ENCODE measurements at regions not wholly inside any gene's neighbourhood (a gene's known extent, or its start where the extent isn't known, plus 50 kb on each side); places are given as distances from the start of the nearest gene placed in this dataset.

DNA sequence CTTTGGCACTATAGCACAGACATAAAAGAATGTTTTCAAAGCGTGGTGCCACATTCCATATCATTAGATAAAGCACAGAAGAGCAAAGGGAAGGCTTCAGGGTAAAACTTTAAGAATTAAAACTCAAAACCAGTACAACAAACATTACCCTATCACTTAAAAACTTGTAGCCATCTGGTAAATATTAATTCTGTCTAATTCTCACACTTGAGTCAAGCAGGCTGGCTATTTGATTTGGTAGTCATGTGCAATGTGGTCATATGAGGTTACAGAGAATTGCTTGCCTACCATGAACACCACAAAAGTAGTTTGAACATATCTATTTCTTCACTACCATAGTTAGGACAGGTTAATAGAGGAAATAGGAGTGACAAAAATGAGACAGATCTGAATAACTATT, 244.9 kb downstream of the IRS1 start:
- Mint-ChIP-seq H3K36me3 (ENCODE audit: unreplicated experiment) (no peaks in the 10 kb centered on the region), H3K27me3 (ENCODE audit: unreplicated experiment) (no peaks in the 10 kb centered on the region), H3K4me1 (ENCODE audit: unreplicated experiment) (peaks cover 42% of the 10 kb centered on the region), H3K27ac (ENCODE audit: unreplicated experiment) (peak overlapping the region; percentile 46), H3K9me3 (ENCODE audit: unreplicated experiment) (no peaks in the 10 kb centered on the region), H3K4me3 (ENCODE audit: unreplicated experiment) (no peak overlapping the region)
- DNase-seq (ENCODE audit: extremely low spot score, unreplicated experiment), result no peak
- TF ChIP-seq, protein P1, sequence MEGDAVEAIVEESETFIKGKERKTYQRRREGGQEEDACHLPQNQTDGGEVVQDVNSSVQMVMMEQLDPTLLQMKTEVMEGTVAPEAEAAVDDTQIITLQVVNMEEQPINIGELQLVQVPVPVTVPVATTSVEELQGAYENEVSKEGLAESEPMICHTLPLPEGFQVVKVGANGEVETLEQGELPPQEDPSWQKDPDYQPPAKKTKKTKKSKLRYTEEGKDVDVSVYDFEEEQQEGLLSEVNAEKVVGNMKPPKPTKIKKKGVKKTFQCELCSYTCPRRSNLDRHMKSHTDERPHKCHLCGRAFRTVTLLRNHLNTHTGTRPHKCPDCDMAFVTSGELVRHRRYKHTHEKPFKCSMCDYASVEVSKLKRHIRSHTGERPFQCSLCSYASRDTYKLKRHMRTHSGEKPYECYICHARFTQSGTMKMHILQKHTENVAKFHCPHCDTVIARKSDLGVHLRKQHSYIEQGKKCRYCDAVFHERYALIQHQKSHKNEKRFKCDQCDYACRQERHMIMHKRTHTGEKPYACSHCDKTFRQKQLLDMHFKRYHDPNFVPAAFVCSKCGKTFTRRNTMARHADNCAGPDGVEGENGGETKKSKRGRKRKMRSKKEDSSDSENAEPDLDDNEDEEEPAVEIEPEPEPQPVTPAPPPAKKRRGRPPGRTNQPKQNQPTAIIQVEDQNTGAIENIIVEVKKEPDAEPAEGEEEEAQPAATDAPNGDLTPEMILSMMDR (IDR thresholded peaks at IDR 0.05), result no peak

DNA sequence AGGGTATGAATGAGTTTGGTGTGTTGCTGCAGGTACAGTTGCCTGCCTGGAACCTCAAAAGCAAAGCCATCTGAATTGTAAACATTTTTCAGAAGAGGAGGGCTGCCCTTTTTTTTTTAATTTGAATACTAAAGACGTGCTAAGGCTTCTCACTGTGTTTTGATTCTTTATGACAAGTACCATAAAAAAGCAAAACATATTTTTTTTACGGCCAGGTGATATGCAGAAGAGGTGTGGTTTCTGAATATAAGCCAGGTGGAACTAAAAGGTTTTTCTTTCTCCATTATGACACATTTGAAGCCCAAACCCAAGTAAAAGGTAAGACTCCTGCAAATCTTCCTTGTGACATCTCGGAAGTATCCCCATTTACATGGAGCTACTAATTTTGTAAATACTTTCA, 246.3 kb downstream of the IRS1 start:
- Mint-ChIP-seq H3K4me1 (ENCODE audit: unreplicated experiment) (peaks cover 48% of the 10 kb centered on the region), H3K9me3 (ENCODE audit: unreplicated experiment) (no peaks in the 10 kb centered on the region), H3K4me3 (ENCODE audit: unreplicated experiment) (no peak overlapping the region), H3K27ac (ENCODE audit: unreplicated experiment) (no peak overlapping the region), H3K36me3 (ENCODE audit: unreplicated experiment) (no peaks in the 10 kb centered on the region), H3K27me3 (ENCODE audit: unreplicated experiment) (no peaks in the 10 kb centered on the region)
- DNase-seq (ENCODE audit: extremely low spot score, unreplicated experiment), result no peak
- TF ChIP-seq, protein P1 (IDR thresholded peaks at IDR 0.05), result no peak

DNA sequence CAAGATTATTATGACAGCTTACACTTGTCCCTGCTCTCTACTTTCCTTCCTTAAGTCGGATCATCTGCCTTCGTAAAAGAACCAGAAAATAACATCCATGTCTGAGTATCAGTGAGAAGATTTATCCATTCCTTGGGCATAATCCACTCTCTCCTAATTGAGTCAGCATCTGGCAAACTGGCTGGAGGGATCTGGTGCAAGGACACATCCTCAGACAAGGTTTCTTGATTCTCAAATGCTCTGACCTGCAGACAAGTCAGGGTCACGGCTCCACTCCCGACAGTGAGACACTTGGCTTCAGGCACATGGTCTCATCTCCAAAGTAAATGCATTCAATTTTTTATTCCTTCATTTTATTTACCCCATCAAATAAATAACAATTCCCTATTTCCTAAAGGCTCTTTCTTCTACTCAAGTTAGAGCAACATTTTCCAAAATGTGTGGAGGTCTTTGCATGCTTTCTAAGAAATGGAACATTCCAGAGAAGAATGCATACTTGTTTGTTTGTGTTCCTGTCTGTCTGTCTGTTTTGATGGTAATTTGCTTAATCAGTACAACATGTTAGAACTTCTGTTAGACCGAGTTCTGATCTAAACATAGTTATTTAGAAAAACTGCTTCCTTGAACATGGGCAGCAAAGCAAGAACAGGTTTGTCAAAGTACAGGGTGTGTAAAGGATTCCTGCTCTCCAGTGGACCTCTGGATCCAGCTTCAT, 246.9 kb downstream of the IRS1 start:
- Mint-ChIP-seq H3K27ac (ENCODE audit: unreplicated experiment) (no peak overlapping the region), H3K4me3 (ENCODE audit: unreplicated experiment) (no peak overlapping the region), H3K4me1 (ENCODE audit: unreplicated experiment) (peaks cover 51% of the 10 kb centered on the region), H3K36me3 (ENCODE audit: unreplicated experiment) (no peaks in the 10 kb centered on the region), H3K9me3 (ENCODE audit: unreplicated experiment) (no peaks in the 10 kb centered on the region), H3K27me3 (ENCODE audit: unreplicated experiment) (no peaks in the 10 kb centered on the region)
- no peak for DNase-seq (ENCODE audit: extremely low spot score, unreplicated experiment)
- TF ChIP-seq, protein P1 (IDR thresholded peaks at IDR 0.05), result no peak

DNA sequence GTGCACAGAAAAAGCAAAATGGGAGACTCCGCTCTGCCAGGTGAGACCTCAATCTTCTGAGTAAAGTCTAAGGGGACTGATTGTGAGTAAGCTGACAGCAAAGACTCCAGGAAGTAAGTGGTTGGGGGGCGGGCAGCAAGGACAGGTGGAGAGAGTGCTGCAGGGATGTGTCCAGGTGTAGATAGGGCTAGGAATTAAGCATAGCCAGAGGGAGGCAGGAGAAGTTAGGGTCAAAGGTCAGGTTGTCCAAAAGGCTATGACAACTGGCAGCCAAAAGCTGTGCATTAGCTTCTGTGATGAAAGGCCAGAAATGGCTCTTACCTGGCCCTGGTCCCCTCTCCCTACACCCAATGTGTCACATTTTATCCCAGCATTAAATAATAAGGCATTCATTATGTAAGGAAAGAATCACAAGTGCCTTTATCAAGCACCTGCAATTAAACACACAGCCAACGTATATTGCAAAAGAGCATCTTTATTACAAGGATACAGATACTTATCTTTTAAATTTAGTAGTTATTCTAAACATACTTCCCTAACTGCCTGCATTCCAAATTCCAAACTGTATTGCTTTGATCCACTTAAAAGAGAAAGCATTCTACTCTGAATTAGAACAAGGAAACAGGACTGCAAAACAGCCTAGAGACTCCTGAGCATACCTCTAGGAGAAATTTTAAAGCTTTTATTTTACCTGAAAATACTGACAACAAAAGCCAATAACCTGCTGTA, 247.9 kb downstream of the IRS1 start:
- Mint-ChIP-seq H3K4me1 (ENCODE audit: unreplicated experiment) (peaks cover 45% of the 10 kb centered on the region), H3K27me3 (ENCODE audit: unreplicated experiment) (no peaks in the 10 kb centered on the region), H3K4me3 (ENCODE audit: unreplicated experiment) (no peak overlapping the region), H3K9me3 (ENCODE audit: unreplicated experiment) (no peaks in the 10 kb centered on the region), H3K27ac (ENCODE audit: unreplicated experiment) (no peak overlapping the region), H3K36me3 (ENCODE audit: unreplicated experiment) (no peaks in the 10 kb centered on the region)
- DNase-seq (ENCODE audit: extremely low spot score, unreplicated experiment), result no peak
- TF ChIP-seq, protein P1 (IDR thresholded peaks at IDR 0.05), result no peak

DNA sequence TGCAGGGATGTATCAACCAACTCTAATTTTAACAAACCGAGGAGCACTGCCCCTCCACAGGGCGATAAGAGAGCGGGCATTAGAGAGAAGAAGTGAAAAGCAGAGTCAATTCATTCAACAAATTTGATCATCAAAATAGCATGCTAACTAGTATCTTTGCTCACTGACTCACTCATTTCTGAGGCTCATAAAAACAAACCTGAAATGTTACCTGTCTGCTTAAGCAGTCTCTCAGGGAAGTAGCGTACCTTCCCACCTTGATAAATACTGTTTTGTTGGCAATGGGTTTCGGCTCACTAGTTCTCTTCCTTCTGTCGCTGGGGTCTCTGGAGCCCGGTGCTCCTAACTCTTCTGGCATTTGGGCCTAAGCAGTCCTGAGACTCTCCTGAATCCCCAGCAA, 248.8 kb downstream of the IRS1 start:
- Mint-ChIP-seq H3K4me3 (ENCODE audit: unreplicated experiment) (no peak overlapping the region), H3K27ac (ENCODE audit: unreplicated experiment) (no peak overlapping the region), H3K9me3 (ENCODE audit: unreplicated experiment) (no peaks in the 10 kb centered on the region), H3K36me3 (ENCODE audit: unreplicated experiment) (no peaks in the 10 kb centered on the region), H3K4me1 (ENCODE audit: unreplicated experiment) (peaks cover 37% of the 10 kb centered on the region), H3K27me3 (ENCODE audit: unreplicated experiment) (no peaks in the 10 kb centered on the region)
- no peak for DNase-seq (ENCODE audit: extremely low spot score, unreplicated experiment)
- TF ChIP-seq, protein P1 (IDR thresholded peaks at IDR 0.05), result no peak

Measured in osteocyte (in vitro differentiated cells).